HG03175 (cell line): ENCODE measurements at regions not wholly inside any gene's neighbourhood (a gene's known extent, or its start where the extent isn't known, plus 50 kb on each side); places are given as distances from the start of the nearest gene placed in this dataset.

Source experiments
- ATAC-seq: cut with Tn5 transposase; IDR thresholded peaks from one replicate; pipeline ENCODE4 v1.9.1; 2021; ENCODE audit warnings: mild to moderate bottlenecking, moderate library complexity; ENCODE audit not compliant: unreplicated experiment

DNA sequence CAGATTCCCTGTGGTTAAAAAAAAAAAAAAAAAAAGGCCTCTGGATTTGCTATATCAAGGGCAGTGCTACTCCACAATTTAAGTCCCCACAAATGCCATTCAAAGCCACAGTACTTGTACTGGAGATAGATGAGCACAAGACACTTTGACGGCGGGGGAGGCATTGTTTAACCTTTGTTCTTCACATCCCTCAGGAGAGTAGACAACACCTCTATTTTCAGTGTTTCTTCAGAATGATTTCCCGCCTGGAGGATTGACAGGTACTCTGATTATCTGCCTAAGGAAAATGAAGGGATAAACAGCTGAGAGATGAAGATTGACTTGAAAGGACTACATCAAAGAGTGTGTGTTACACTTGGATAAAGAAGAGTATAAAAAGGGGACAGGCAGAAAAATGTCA is 58.7 kb downstream of the OTOL1 start:
- no peak for ATAC-seq

DNA sequence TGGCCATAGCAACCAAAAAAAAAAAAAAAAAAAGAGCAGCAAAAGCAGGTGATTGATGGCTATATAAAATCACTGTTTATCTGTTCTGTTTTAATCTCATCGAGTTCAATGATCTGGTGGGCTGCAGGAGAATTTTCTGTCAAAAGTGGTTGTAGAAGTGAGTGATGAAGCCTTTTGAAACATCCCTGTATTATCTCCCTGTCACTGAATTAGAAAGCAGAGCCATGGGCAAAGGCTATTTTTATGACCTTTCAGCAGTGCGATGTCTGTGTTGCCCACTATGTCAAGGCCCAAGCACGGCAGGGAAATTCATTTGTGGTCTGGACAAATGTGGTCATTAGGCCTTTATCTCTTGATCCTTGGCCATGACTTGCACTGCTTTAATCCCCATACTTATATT is 59.9 kb downstream of the OTOL1 start:
- no peak for ATAC-seq

DNA sequence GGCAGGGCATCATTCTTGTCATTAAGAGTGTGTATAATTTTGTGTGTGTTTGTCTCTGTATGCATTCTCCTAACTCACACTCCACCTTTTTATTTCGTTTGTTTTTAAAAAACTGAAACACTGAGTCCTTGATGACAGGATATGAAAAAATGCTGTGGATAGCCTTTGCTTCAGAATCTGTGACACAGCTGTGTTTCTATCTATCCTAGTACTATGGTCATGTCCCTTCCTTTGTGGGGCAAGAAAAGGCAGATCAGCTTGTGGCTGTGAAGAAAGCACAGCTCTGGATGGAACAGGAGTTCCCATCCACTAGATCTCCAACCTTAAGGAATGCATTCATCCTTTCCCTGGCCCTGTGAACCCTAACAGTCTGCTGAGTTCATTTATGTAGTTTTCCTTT is 60.3 kb downstream of the OTOL1 start:
- no peak for ATAC-seq

DNA sequence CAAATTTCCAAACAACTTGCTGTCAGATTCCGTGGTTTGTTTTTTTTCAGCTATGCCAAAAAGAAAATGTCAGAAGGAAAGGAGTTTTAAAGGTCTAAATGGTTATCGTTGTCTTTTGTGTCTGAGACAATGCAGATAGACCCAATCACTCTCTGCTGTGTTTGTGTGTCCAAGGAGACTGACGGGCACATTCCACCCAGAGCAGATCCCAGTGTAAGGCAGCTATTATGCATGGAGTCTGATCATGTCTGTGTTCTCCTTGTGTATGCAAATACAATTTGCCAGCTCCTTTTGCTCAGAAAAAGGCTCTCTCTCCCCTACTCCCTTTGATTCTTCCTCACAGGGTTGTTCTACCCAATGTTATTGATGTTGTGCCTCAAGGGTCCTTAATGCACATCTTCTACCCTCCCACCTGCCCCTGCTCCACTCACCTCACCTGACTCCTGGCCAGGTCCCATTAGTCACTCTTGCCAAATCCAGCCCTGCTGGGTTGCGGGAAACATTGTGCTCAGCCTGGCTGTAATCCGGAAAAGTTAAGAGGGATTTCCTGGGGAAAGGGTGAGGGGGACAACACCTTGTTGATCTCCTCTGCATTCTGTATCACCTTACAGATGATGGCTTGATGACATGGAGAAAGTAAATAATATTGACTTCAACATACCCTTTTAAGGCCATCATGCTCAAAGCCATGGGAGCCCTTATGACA is 61.0 kb downstream of the OTOL1 start:
- ATAC-seq = no peak

DNA sequence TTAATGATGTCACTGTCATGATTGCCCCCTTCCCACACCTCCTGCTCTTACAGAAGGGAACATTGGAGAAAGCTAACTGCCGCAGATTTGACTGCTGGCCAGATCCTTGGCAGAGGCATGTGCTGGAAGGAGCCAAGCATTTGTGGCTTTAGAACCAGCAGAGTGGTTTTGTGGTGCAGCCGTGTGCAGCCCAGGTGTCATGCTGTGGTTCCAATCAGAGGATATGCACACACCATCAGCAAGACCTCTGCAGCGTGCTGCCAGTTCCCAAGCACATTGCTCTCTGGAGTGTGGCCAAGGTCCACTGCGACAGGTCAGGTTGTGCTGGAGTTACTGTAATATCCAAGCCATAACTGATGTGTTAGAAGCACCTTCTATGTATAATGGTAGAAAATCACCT is 61.6 kb downstream of the OTOL1 start:
- no peak for ATAC-seq

DNA sequence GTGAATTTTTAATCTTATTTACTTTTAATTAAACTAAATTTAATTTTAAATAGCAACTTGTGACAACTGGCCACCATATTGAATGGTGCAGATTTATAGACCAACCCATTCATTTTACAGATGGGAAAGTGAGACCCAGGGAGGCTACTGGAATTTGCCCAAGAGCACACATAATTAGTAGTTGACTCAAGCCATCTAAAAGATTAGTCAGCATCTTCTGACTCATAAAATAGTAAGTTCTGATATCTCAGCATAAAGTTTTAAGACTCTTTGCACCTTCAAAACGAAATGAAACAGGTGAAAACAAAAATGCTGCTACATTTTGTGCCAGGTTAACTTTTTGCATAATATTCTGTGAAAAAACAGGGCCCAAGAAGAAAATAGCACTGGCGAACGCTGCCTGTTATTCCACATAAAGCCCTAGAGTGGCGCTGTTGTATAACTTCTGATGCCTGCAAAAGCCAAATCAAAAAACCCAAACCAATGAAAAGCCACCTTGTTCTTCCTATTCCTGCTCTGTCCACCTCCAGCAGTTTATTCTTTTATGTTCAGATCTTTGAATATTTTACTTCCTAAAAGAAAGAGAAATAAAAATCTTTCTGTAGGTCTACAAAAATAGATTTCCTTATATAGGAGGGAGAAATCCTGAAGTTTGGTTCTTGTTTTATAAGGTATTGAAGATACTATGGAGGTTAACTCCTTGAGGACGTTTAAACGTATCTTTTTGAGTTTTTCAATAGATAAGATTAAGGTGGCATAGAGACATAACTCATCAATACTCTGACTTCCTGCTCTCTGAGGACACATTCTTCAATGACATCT is 62.8 kb downstream of the OTOL1 start:
- ATAC-seq = no peak

DNA sequence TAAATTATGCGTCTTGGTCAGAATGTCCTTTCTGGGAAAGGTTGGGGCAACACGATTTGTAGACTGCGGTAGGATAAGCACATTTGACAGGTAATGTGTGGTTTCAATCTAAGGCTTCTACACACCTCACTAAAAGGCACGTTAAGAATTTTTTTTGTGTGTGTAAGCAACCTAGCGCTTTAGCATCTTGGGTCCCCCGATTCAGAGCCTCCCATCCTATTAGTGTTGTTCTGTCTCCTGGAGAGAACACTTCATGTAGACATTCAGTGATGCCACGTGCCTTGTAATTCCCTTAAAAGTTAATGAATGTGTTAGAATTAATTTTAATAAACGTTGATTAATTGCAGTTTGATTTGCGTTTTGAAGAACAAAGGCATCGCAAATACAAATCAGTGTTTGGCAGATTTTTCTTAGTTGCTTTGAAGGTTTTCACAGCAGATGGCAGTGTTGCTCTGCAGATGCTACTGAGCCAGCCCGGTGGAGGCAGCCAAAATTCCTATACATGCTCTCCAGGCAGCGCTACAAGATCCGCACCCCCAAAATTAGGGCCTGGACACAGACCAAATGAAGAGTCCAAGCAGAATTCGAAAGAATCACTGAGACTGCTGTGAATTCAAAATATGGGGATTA is 63.5 kb downstream of the OTOL1 start:
- no peak for ATAC-seq

DNA sequence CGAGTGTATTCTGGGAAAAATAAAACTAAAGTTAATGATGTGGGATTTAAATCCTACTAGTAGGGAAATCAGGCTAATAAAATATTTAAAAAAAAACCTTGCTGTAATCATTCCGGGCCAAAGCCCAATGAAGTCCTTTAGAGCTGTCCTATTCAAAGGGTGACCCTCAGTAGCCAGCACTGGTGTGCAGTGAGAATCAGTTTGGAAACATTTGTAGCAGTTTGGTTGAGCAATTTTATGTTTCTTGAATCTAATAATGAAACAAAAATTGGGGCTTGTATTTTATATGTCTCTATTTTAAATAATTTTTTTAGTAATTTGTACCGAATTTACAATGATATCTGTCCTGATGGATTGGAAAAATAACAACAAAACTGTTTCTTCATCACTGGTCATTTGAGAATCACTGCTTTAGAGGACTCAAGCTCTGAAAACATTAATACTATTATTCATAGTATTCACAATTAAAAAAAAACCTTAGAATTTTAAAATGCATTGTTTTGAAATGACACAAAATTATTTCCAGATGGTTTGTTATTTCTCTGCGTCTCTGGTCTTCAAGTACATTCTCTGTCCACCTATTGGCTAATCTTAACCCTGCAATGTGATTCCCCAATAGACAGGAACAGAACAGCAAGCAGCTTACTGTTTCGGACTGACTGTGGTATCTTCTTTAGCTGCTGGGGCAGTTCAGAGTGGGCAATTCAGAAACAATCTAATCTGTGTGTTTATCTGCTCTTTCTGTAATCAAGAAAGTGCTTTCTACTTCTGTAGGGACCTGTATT is 71.2 kb downstream of the OTOL1 start:
- ATAC-seq = no peak

DNA sequence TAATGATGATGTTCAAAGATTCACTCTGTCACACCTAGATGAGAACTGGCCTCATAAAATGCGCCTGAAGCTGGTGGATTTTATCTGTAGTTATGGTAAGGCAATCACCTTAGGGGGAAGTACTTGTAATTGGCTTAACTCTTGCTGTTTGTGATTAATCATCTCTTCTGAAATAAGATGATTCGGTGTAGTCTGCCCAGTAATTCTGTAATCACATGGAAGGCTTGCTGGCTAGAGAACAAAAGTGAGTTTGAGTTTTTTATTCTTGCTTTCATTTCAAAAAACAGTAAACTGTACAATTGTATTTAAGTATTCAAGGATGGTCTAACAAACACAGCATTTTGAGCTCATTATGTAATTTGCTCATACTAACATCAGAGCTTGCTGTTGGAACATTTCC is 72.1 kb downstream of the OTOL1 start:
- ATAC-seq = no peak

DNA sequence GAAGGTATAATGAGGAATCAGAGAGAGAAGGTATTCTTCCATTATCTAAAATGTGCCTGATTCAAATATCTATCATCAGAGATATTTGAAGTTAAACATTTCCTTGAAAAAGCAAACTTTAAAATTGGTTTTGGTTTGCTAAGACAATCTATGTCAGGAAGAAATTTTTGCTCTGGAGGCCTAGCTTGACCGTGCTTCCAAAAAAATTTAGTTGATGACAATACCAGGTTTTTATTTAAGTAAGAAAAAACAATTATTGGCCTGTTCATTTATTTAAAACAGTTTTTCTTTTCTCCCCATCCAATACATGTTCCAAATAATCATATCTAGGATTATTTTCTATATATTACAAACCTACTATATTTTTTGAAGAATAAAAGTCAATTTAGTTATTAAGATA is 75.3 kb downstream of the OTOL1 start:
- no peak for ATAC-seq

DNA sequence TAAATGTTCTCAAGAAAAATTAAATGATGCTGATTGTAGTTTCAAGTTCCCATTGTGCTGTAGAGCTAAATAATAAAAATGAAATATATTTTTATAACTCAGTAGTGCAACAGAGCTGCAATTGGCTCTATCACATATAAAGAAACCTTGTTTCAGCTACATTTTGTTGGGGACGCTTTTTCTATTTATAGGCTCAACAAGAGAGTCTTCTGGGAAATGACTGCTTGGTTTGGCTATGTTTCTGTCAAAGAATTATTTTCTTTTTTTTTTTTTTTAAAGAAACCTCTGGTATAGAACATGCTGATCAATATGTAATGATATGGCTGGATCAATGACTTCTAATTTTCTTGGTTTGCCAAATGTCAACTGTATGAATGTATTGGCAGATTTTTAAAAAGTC is 76.5 kb downstream of the OTOL1 start:
- no peak for ATAC-seq

DNA sequence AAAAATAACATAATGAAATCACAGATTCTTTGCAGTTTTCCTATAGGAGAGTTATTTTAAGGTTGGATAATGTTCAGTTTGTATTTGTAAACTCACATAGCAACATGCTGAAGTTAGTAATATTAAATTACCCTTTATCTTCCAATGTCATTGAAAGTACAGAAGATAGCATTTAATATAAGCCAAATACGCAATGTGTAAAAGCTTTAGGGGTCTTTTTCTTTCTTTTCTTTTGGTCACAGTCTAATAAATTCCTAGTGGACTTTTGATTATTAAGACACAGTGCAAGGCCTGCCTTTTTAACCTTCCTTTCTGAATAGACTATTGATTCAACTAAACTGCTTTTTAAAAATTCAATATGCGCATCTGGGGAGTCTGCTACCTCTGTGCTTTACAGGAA is 79.3 kb downstream of the OTOL1 start:
- no peak for ATAC-seq

DNA sequence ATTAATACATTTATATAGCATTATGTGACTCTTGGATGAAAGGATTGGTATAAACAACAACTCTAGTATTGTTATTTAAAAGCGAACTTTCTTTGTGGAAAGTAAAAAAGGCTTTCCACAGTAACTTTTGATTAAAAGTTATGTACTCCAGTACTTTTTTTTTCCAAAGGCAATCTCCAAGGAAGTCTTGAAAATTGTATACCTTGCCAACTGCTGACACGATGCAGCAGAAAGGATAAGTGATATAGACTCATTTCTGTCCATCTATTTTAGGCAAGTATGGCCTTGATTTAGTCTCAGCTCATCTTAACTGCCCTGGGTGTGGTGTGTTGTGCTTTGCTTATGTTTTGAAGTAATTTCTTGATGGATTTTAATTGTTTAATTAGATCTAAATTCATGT is 79.7 kb downstream of the OTOL1 start:
- no peak for ATAC-seq

DNA sequence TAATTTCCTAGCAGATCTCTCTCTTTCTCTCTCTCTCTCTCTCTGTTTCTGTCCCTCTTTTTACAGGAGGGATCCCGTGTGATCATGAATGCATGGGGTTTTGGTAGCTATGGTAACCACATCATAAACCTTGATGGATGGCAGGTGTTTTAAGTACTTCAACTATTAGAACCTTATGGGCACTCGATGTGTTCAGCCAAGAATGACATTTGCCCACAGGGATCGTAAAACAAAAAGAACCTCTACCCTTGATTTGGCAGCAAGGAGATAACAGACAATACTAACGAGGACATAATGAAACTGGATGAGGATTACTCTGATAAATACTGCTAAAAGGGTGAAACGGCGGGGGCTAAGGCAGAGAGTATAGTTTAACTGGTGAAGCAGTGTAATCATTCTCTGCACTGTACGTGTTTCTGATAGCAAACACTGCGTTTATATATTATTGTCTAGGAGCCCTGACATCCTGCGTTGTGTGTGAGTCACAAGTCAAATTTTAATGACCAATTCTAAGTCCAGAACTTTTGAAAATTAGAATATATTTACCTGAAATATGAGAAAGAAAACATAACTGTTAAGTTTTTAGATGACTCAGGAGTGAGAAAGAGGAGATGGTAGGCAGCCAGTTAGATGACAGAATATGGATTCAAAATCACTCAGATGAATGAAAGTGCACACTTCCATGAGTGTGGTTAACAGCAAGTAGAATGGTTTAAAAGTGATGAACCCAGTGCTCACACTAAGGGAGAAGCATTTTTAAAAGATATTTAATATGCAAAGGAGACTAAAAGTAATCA is 80.3 kb downstream of the OTOL1 start:
- ATAC-seq = no peak

DNA sequence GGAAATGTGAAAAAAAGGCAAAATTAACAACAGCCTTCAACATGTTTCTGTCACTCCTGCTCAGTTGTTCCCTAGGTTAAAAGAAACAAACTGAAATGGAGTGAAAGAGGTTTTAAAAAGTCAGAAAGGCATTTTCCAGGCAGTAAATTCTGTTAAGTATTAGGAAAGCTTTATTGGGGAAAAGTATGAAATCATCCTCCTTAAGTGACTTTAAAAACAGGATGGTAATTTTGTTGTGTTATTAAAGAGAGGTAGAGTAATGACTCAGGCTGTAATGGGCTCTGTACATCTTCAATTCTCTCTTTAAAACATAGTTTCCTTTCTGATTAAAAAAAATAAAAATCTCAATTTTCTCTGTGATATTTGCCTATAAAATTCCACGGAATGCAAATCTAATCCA is 81.1 kb downstream of the OTOL1 start:
- ATAC-seq = no peak

DNA sequence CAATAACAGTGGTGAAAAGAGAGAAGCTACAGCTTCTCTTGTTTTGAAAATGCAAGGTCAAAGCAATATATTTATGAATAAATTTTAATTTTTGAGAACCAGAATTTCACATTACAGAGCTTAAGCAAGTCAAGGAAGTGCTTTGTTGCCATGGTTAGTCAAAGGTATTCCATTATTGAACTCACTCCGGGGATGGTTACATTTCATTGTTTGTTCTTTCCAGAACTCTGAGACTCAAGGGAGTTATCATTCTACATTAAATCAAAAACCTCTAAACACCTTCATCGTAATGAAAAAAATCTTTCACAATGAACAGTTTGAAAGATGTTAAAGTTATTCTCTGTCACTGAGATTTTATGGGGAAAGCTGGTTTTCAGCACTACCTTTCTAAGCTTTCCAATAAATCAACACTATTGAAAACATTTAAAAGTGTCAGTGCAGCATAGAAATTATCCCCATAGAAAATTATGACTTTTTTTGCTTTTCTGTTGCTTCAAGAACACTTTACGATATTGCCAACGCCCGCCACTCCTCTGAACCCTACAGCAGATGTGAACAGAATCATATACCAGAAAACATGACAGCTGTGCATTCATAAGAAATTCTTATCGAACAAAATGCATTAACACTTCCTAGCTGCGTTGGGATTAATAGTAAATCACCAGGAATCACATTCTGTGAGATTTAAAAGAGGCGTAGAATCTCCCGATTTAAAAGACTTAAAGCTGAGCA is 83.0 kb downstream of the OTOL1 start:
- no peak for ATAC-seq

DNA sequence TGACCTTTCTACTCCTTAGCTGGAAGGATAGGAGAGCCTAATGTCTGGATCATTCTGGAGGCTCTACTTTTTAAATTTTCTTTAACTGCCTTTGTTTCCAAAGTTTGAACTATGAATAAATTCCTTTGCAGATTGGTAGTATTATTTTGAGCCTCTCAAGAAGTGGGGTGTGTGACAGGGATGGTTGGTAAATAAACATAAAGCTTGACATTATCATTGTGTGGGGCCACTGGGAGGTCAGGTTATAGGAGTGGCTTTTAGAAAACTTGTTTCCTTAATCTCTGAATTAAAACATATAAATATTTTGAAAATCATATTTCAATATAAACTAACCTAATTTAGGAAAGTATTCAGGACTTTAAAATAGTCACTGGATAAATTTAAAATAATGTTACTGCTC is 89.3 kb downstream of the OTOL1 start:
- no peak for ATAC-seq

DNA sequence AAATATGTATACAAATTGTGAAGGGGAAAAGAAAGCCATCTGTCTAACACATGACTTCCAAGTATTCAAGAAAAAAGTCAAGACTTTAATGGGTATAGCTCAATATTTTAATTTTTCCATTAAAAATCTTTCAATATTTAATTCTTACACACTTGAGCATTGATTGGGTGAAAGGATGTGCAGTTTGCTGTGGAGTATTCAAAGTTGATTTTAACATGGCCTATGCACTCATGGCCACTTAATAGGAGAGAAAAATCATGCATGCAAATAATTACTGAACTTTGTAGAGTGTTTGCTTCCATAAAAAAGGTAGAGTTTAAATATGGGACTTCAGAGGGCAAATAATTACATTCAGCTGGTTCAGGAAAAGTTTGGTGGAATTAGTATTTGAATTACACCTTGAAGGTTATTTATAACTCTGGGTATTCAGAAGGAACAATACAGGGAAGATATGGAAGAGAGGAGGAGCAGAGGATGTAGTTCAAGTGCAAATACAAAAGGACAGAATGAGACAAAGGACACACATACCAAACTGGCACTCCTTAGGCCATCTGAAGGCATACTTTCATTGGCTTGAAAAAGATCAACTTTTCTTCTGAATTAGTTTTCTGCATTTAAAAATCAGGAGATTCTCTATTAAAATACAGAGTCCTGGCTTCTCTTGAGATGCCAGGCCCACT is 90.1 kb downstream of the OTOL1 start:
- ATAC-seq = no peak

DNA sequence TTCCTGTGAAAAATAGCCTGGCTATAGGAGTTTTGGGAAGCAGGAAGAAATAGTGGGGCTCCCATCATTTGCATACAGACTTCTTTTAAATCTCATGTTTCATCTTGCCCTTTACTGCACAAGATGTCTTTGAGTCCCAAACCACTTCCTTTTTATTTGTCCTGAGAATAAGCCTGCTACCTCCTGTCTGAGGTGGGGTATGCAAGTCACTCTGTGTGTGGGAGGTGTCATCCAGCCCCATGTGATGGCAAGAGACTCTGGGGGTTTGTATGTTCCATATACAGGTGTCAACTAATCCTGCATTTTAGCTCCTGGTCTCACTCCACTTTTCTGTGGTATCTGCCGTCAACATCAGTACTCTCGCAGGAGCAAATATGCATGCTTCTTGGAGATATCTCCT is 102.0 kb downstream of the OTOL1 start:
- no peak for ATAC-seq
